Left lung (tissue), 4 donors: ENCODE measurements at regions not wholly inside any gene's neighbourhood (a gene's known extent, or its start where the extent isn't known, plus 50 kb on each side); places are given as distances from the start of the nearest gene placed in this dataset.

Experiments used
- ATAC-seq: fragments of 200-7000 bp; cut with Tn5 transposase; one replicate; pipeline ENCODE4 v1.9.1; 2020; ENCODE audit warnings: moderate library complexity
- DNase-seq, 4 donors: peaks; one replicate each; pipeline ENCODE4 v3.0.0-alpha.2; 2013 to 2020
- H3K27ac ChIP-seq, 2 donors: fragments of 200-600 bp; sonication (generic) in 1 of 2; one replicate each; pipeline versions ENCODE4 v1.5.0 to v1.8.0; 2020 to 2021
- H3K27me3 ChIP-seq, 2 donors: fragments of 200-600 bp; sonication (generic) in 1 of 2; one replicate each; pipeline versions ENCODE4 v1.5.0 to v1.8.0; 2020 to 2021
- H3K36me3 ChIP-seq, 2 donors: fragments of 200-600 bp; sonication (generic) in 1 of 2; one replicate each; pipeline versions ENCODE4 v1.5.0 to v1.8.0; 2020 to 2021
- H3K4me1 ChIP-seq, 2 donors: fragments of 200-600 bp; one replicate each; pipeline ENCODE4 v1.8.0; 2021
- H3K4me3 ChIP-seq, 2 donors: fragments of 200-600 bp; sonication (generic) in 1 of 2; one replicate each; pipeline versions ENCODE4 v1.5.0 to v1.8.0; 2020 to 2021; ENCODE audit warnings: mild to moderate bottlenecking in 1 of 2
- H3K9me3 ChIP-seq, 2 donors: fragments of 200-600 bp; sonication (generic) in 1 of 2; one replicate each; pipeline versions ENCODE4 v1.5.0 to v1.8.0; 2020 to 2021
- intact Hi-C, 2 donors: fragments of 100-400 bp; cut with DNase I; formaldehyde crosslinking; loops; one replicate each; pipeline versions ENCODE4 v1.11.2 to v1.14.2; 2022
- TF ChIP-seq, protein P1 (sequence below), 2 donors: fragments of 200-600 bp; sonication (generic) in 1 of 2; IDR thresholded peaks; one replicate each; pipeline versions ENCODE4 v1.5.0 to v1.8.0; 2021; ENCODE audit warnings: antibody characterized with exemption in 2 of 2
- donor health status: DM: no; HTN: yes; CAD: no.
- donor health status: DM: no; HTN: no; CAD: no.

DNA sequence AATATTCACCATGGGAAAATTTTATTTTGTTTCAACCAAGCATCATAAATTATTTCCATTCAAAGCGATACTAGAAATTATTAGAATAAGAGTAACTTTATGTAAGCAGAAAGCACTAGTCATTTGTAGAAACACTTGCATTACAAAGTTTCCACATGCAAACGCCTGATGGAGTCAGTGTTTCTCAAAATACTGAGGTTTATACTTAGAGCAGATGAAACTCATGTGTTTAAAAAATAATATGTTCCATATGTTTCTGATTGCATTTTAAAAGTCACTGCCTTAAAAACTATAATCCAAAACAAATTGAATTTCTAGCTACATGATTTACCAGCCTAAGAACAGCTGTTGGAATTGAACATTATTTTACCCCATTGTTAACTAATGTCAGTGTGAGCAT, 1246.4 kb downstream of the SLC16A7 start:
- H3K9me3 ChIP-seq: no peaks in the 10 kb centered on the region
- no peak overlapping the region for H3K27ac ChIP-seq
- no peaks in the 10 kb centered on the region for H3K27me3 ChIP-seq
- DNase-seq (peak in 2 of 4 donors; percentile 36 to 56), ATAC-seq (no peak)
- no peak overlapping the region for H3K4me3 ChIP-seq
- H3K36me3 ChIP-seq: no peaks in the 10 kb centered on the region
- intact Hi-C loops: no loop called here
- TF ChIP-seq, protein P1, sequence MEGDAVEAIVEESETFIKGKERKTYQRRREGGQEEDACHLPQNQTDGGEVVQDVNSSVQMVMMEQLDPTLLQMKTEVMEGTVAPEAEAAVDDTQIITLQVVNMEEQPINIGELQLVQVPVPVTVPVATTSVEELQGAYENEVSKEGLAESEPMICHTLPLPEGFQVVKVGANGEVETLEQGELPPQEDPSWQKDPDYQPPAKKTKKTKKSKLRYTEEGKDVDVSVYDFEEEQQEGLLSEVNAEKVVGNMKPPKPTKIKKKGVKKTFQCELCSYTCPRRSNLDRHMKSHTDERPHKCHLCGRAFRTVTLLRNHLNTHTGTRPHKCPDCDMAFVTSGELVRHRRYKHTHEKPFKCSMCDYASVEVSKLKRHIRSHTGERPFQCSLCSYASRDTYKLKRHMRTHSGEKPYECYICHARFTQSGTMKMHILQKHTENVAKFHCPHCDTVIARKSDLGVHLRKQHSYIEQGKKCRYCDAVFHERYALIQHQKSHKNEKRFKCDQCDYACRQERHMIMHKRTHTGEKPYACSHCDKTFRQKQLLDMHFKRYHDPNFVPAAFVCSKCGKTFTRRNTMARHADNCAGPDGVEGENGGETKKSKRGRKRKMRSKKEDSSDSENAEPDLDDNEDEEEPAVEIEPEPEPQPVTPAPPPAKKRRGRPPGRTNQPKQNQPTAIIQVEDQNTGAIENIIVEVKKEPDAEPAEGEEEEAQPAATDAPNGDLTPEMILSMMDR (IDR thresholded peaks at IDR 0.05): no peak
- H3K4me1 ChIP-seq: no peaks in the 10 kb centered on the region

DNA sequence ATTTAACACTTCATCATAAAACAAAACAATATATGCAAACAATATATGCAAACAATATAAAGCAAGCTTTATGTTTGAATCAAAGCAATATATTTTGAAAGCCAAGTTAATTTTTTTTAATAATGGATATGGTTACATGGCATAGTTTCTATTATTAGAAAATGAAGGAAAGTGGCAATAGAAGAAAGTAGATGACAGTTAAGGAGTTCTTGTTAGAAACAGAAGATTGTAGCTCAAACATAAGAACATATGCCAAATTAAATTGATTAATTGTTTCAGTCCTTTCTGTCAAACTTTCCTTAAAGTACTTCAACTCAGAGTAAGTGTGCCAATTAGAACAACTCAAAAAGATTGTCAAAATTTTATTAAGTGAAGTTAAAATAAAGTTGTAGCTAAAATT, 1248.3 kb downstream of the SLC16A7 start:
- intact Hi-C loops: no loop called here
- Histone ChIP-seq H3K9me3 (no peaks in the 10 kb centered on the region), H3K27ac (no peak overlapping the region), H3K27me3 (no peaks in the 10 kb centered on the region), H3K4me1 (no peaks in the 10 kb centered on the region), H3K4me3 (no peak overlapping the region), H3K36me3 (no peaks in the 10 kb centered on the region)
- ATAC-seq (no peak), DNase-seq (peak in 1 of 4 donors; percentile 15)
- TF ChIP-seq, protein P1 (IDR thresholded peaks at IDR 0.05): no peak

DNA sequence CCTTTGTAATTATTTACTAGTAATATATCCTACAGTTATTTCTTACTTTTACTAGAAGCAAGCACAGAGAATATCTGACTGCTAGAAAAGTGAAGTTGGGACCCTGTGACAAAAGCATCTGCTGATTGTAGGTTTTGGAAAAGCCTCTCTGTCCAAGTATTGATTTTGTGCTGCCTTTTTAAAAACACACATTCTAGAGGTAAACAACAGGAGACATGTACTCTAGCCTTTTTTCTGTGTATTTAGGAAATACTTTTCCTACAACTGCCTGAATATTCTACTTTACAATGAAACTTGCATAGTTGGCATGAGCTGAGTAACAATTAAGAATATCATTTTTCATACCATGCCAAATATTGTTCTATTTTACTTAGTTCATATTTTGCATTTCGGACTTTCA, 1249.0 kb downstream of the SLC16A7 start:
- TF ChIP-seq, protein P1 (IDR thresholded peaks at IDR 0.05): no peak
- no peak overlapping the region for H3K4me3 ChIP-seq
- no peak overlapping the region for H3K27ac ChIP-seq
- no peak for DNase-seq
- intact Hi-C loops: no loop called here
- no peaks in the 10 kb centered on the region for H3K36me3 ChIP-seq
- ATAC-seq: no peak
- H3K9me3 ChIP-seq: no peaks in the 10 kb centered on the region
- H3K4me1 ChIP-seq: no peaks in the 10 kb centered on the region
- no peaks in the 10 kb centered on the region for H3K27me3 ChIP-seq

DNA sequence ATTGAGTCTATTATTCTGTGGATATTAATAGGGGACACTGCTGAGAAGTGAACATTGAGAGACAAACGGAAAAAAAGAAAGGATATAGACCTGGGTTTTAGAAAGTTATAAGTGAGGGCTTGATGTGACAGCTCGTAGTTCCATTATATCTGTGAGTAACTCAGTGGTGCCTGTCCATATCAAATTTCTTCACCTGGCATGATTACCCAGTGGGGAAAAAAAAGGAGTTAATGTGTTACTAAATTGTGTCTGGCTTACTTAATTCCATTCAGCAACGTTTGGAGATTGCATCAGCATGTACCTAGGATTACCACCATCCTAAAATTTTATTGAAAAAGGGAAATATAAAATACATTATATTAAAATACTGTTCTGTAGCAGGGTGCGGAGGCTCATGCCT, 1249.9 kb downstream of the SLC16A7 start:
- Histone ChIP-seq H3K9me3 (no peaks in the 10 kb centered on the region), H3K27ac (no peak overlapping the region), H3K4me3 (no peak overlapping the region), H3K4me1 (no peaks in the 10 kb centered on the region), H3K36me3 (no peaks in the 10 kb centered on the region), H3K27me3 (no peaks in the 10 kb centered on the region)
- TF ChIP-seq, protein P1 (IDR thresholded peaks at IDR 0.05): no peak
- ATAC-seq (no peak), DNase-seq (no peak)
- intact Hi-C loops: no loop called here

DNA sequence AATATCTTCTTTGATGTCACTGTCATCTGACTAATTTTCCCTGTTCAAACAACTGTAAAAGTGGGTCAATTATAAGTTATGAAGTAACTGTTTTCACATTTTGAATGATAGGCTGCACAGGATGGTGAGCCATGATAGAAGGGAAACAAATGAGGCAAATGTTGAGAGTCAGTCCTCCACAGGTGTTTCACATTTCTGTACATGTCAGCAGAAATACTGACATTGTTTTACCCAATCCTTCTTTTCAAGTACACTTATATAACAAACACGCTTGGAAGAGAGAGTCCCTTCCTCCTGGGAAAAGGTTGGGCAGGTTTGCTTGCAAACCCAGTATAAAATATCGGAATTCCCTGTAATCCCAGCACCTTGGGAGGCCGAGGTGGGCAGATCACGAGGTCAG, 1251.5 kb downstream of the SLC16A7 start:
- TF ChIP-seq, protein P1 (IDR thresholded peaks at IDR 0.05): no peak
- DNase-seq (no peak), ATAC-seq (no peak)
- Histone ChIP-seq H3K36me3 (no peaks in the 10 kb centered on the region), H3K4me1 (no peaks in the 10 kb centered on the region), H3K27me3 (no peaks in the 10 kb centered on the region), H3K4me3 (no peak overlapping the region), H3K9me3 (no peaks in the 10 kb centered on the region), H3K27ac (no peak overlapping the region)
- intact Hi-C loops: no loop called here
